ENCODE measurements at regions not wholly inside any gene's neighbourhood (a gene's known extent, or its start where the extent isn't known, plus 50 kb on each side); places are given as distances from the start of the nearest gene placed in this dataset.

- no peak for TF ChIP-seq FOXM1 (IDR thresholded peaks at IDR 0.05; ENCODE audit: borderline replicate concordance, low read depth)
- TF ChIP-seq TEAD4 (IDR thresholded peaks at IDR 0.05) = no peak
- no peak for TF ChIP-seq USF1 (IDR thresholded peaks at IDR 0.05)
- no peak for TF ChIP-seq CEBPB (IDR thresholded peaks at IDR 0.05)
Measured at GRCh38 chr1:4024811-4025210, 124.7 kb upstream of the C1orf174 start.

All from Ishikawa (cell line).